ENCODE measurements at regions not wholly inside any gene's neighbourhood (a gene's known extent, or its start where the extent isn't known, plus 50 kb on each side); places are given as distances from the start of the nearest gene placed in this dataset.

- H3K27me3 ChIP-seq (ENCODE audit: control insufficient read depth, insufficient read depth, low read length): no peaks in the 10 kb centered on the region
- intact Hi-C loops (cut with DNase I): no loop called here
- FAIRE-seq: no peak
Observed at GRCh38 chr4:186875476-186875875, 151.8 kb upstream of the FAT1 start.

GRCh38 chr4:186876961-186877626 lies 153.4 kb upstream of the FAT1 start:
- no peak for DNase-seq
- intact Hi-C loops (cut with DNase I): no loop called here
- Histone ChIP-seq H3K36me3 (ENCODE audit: control insufficient read depth in 2 of 3, insufficient read depth in 3 of 3, low read length in 3 of 3) (no peaks in the 10 kb centered on the region), H3K4me1 (ENCODE audit: control insufficient read depth in 2 of 3, insufficient read depth in 2 of 3, low read depth in 1 of 3, low read length in 3 of 3) (no peaks in the 10 kb centered on the region), H3K4me3 (ENCODE audit: low read length in 3 of 3) (no peak overlapping the region), H3K9ac (ENCODE audit: low read length in 3 of 3) (no peak overlapping the region), H3K9me3 (ENCODE audit: control insufficient read depth in 2 of 3, insufficient read depth in 1 of 3, low read length in 3 of 3) (no peaks in the 10 kb centered on the region), H3K27ac (ENCODE audit: low read depth in 2 of 2, low read length in 2 of 2) (no peak overlapping the region), H3K27me3 (ENCODE audit: control insufficient read depth, insufficient read depth, low read length) (no peaks in the 10 kb centered on the region)
- no peak for TF ChIP-seq CTCF (IDR thresholded peaks at IDR 0.05; ENCODE audit: borderline replicate concordance, extremely low read depth, insufficient read depth)
- FAIRE-seq: no peak

More at GRCh38 chr4:186875476-186875875, 151.8 kb upstream of the FAT1 start:
- DNase-seq: no peak
- no peak overlapping the region for H3K27ac ChIP-seq (ENCODE audit: low read depth in 2 of 2, low read length in 2 of 2)
- TF ChIP-seq CTCF (IDR thresholded peaks at IDR 0.05; ENCODE audit: borderline replicate concordance, extremely low read depth, insufficient read depth): no peak
- H3K4me3 ChIP-seq (ENCODE audit: low read length in 3 of 3): no peak overlapping the region
- no peaks in the 10 kb centered on the region for H3K9me3 ChIP-seq (ENCODE audit: control insufficient read depth in 2 of 3, insufficient read depth in 1 of 3, low read length in 3 of 3)
- H3K4me1 ChIP-seq (ENCODE audit: control insufficient read depth in 2 of 3, insufficient read depth in 2 of 3, low read depth in 1 of 3, low read length in 3 of 3): no peaks in the 10 kb centered on the region
- H3K9ac ChIP-seq (ENCODE audit: low read length in 3 of 3): no peak overlapping the region
- no peaks in the 10 kb centered on the region for H3K36me3 ChIP-seq (ENCODE audit: control insufficient read depth in 2 of 3, insufficient read depth in 3 of 3, low read length in 3 of 3)

- no peak overlapping the region for H3K27ac ChIP-seq (ENCODE audit: low read depth in 2 of 2, low read length in 2 of 2)
- H3K9me3 ChIP-seq (ENCODE audit: control insufficient read depth in 2 of 3, insufficient read depth in 1 of 3, low read length in 3 of 3): no peaks in the 10 kb centered on the region
- H3K27me3 ChIP-seq (ENCODE audit: control insufficient read depth, insufficient read depth, low read length): no peaks in the 10 kb centered on the region
- H3K9ac ChIP-seq (ENCODE audit: low read length in 3 of 3): no peak overlapping the region
- H3K4me1 ChIP-seq (ENCODE audit: control insufficient read depth in 2 of 3, insufficient read depth in 2 of 3, low read depth in 1 of 3, low read length in 3 of 3): no peaks in the 10 kb centered on the region
- DNase-seq (no peak), FAIRE-seq (no peak)
- TF ChIP-seq CTCF (IDR thresholded peaks at IDR 0.05; ENCODE audit: borderline replicate concordance, extremely low read depth, insufficient read depth): no peak
- intact Hi-C loops (cut with DNase I): no loop called here
- no peak overlapping the region for H3K4me3 ChIP-seq (ENCODE audit: low read length in 3 of 3)
- no peaks in the 10 kb centered on the region for H3K36me3 ChIP-seq (ENCODE audit: control insufficient read depth in 2 of 3, insufficient read depth in 3 of 3, low read length in 3 of 3)
Observed at GRCh38 chr4:186878203-186878776, 154.6 kb upstream of the FAT1 start.

All from kidney (tissue), 13 donors.